SU-DHL-6 (cell line): ENCODE measurements at regions not wholly inside any gene's neighbourhood (a gene's known extent, or its start where the extent isn't known, plus 50 kb on each side); places are given as distances from the start of the nearest gene placed in this dataset.

ENCODE experiments used
- H2AFZ ChIP-seq: fragments of 200-600 bp; sonication (generic); 2 replicates; pipeline ENCODE4 v1.6.1; 2014; ENCODE audit warnings: low read depth, mild to moderate bottlenecking, moderate library complexity, mixed read lengths, antibody characterized with exemption, low read length; ENCODE audit not compliant: severe bottlenecking
- H3F3A ChIP-seq: fragments of 200-600 bp; shearing (Covaris generic); 2 replicates; pipeline ENCODE4 v1.6.0; 2016; ENCODE audit warnings: antibody characterized with exemption, mild to moderate bottlenecking; ENCODE audit not compliant: insufficient read depth
- H3K27ac ChIP-seq: fragments of 200-600 bp; sonication (generic); 2 replicates; pipeline ENCODE4 v1.5.1; 2016; ENCODE audit warnings: low read depth, mild to moderate bottlenecking, low read length, moderate library complexity, mixed read lengths
- H3K27me3 ChIP-seq: fragments of 200-600 bp; sonication (generic), shearing (Covaris generic); 2 replicates; pipeline ENCODE4 v1.6.0; 2014; ENCODE audit warnings: mild to moderate bottlenecking, low read length
- H3K36me3 ChIP-seq: fragments of 200-600 bp; sonication (generic); 2 replicates; pipeline ENCODE4 v1.6.1; 2014; ENCODE audit warnings: mild to moderate bottlenecking, low read length, mixed read lengths
- H3K4me2 ChIP-seq: fragments of 300-600, 200-600 bp; shearing (Covaris generic), sonication (generic); 2 replicates; pipeline ENCODE4 v1.6.0; 2014; ENCODE audit warnings: low read length, low read depth, mild to moderate bottlenecking; ENCODE audit not compliant: poor library complexity, severe bottlenecking
- H3K4me3 ChIP-seq: fragments of 200-600 bp; sonication (generic); 2 replicates; pipeline ENCODE4 v1.5.1; 2014; ENCODE audit warnings: antibody characterized with exemption, low read length, mild to moderate bottlenecking, mixed read lengths; ENCODE audit not compliant: insufficient read depth, poor library complexity, severe bottlenecking
- H3K79me2 ChIP-seq: fragments of 200-600 bp; sonication (generic); 2 replicates; pipeline ENCODE4 v1.6.1; 2014; ENCODE audit warnings: mild to moderate bottlenecking, low read length, moderate library complexity; ENCODE audit not compliant: insufficient read depth
- H3K9ac ChIP-seq: fragments of 200-600 bp; sonication (generic); 2 replicates; pipeline ENCODE4 v1.7.0; 2014; ENCODE audit warnings: mild to moderate bottlenecking, low read length
- H3K9me2 ChIP-seq: fragments of 200-600 bp; sonication (generic); replicated peaks from 2 replicates; pipeline ENCODE4 v1.6.1; 2014; ENCODE audit warnings: low read length; ENCODE audit not compliant: insufficient read depth
- H3K9me3 ChIP-seq: fragments of 200-600 bp; sonication (generic); 2 replicates; pipeline ENCODE4 v1.6.1; 2014; ENCODE audit warnings: low read length, mixed read lengths; ENCODE audit not compliant: insufficient read depth
- H4K20me1 ChIP-seq: fragments of 200-600 bp; sonication (generic); 2 replicates; pipeline ENCODE4 v1.6.1; 2014; ENCODE audit warnings: low read depth, mild to moderate bottlenecking, antibody characterized with exemption, low read length, moderate library complexity, mixed read lengths
- CTCF ChIP-seq: fragments of 200-600 bp; sonication (generic); IDR thresholded peaks from one replicate; pipeline ENCODE4 v1.5.1; 2017; ENCODE audit warnings: antibody characterized with exemption, mild to moderate bottlenecking, low read length, moderate library complexity; ENCODE audit not compliant: insufficient read depth, poor library complexity, severe bottlenecking
- EZH2phosphoT487 ChIP-seq: fragments of 200-600 bp; sonication (generic), shearing (Covaris generic); conservative IDR thresholded peaks from 2 replicates; pipeline ENCODE4 v1.6.1; 2018; ENCODE audit warnings: mild to moderate bottlenecking, antibody characterized with exemption, low read length, moderate library complexity, mixed read lengths

- H3K27me3 ChIP-seq = no peaks in the 10 kb centered on the region
- no peaks in the 10 kb centered on the region for H4K20me1 ChIP-seq
- H3F3A ChIP-seq = no peaks in the 10 kb centered on the region
- H3K79me2 ChIP-seq = no peaks in the 10 kb centered on the region
- H3K4me2 ChIP-seq = no peak overlapping the region
- no peak overlapping the region for H3K4me3 ChIP-seq
- TF ChIP-seq EZH2phosphoT487 = no peak
- no peak for TF ChIP-seq CTCF
- H3K9ac ChIP-seq = no peak overlapping the region
- no peak overlapping the region for H3K27ac ChIP-seq
- H3K9me3 ChIP-seq = no peaks in the 10 kb centered on the region
- H3K36me3 ChIP-seq = no peaks in the 10 kb centered on the region
- no peaks in the 10 kb centered on the region for H3K9me2 ChIP-seq
- H2AFZ ChIP-seq = no peak overlapping the region
Observed at GRCh38 chr4:153117554-153117953, 86.7 kb upstream of the TRIM2 start.

- Histone ChIP-seq H3F3A (no peaks in the 10 kb centered on the region), H3K9ac (no peak overlapping the region), H2AFZ (no peak overlapping the region), H3K4me2 (no peak overlapping the region), H3K9me3 (no peaks in the 10 kb centered on the region), H3K27me3 (no peaks in the 10 kb centered on the region), H3K36me3 (no peaks in the 10 kb centered on the region), H3K4me3 (no peak overlapping the region), H4K20me1 (no peaks in the 10 kb centered on the region), H3K79me2 (no peaks in the 10 kb centered on the region), H3K9me2 (no peaks in the 10 kb centered on the region), H3K27ac (no peak overlapping the region)
- TF ChIP-seq CTCF (no peak), EZH2phosphoT487 (no peak)
Observed at GRCh38 chr4:153119626-153120025, 84.6 kb upstream of the TRIM2 start.

- Histone ChIP-seq H3K27me3 (no peaks in the 10 kb centered on the region), H3K79me2 (no peaks in the 10 kb centered on the region), H3K9me3 (no peaks in the 10 kb centered on the region), H3K4me2 (no peak overlapping the region), H3K9me2 (no peaks in the 10 kb centered on the region), H3K9ac (no peak overlapping the region), H2AFZ (no peak overlapping the region), H3F3A (no peaks in the 10 kb centered on the region), H3K27ac (no peak overlapping the region), H3K36me3 (no peaks in the 10 kb centered on the region), H4K20me1 (no peaks in the 10 kb centered on the region), H3K4me3 (no peak overlapping the region)
- TF ChIP-seq CTCF = no peak
Observed at GRCh38 chr4:153120235-153120634, 84.0 kb upstream of the TRIM2 start.

DNA sequence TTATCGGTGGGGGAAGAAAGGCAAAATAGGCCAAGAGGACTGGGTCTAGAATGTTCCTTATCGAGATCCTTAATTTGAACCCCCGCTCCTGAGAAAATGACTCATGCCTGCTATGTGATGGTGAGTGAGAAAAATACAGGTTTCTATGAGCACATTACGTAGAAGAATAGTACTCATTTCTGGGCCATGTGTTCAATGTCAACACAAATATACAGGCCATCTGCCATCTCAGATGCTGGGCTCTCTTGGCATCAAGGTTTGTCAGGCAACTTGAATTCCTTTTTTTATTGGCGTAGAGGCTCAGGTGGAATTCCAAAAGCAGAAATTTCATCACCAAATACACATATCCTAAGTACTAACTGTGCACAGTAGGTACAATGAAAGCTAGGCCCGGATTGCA, 81.4 kb upstream of the TRIM2 start:
- no peaks in the 10 kb centered on the region for H3F3A ChIP-seq
- H3K27me3 ChIP-seq = no peaks in the 10 kb centered on the region
- no peaks in the 10 kb centered on the region for H3K79me2 ChIP-seq
- H2AFZ ChIP-seq = no peak overlapping the region
- H3K27ac ChIP-seq = no peak overlapping the region
- H3K36me3 ChIP-seq = no peaks in the 10 kb centered on the region
- no peak for TF ChIP-seq EZH2phosphoT487
- TF ChIP-seq CTCF = no peak
- H3K9me3 ChIP-seq = no peaks in the 10 kb centered on the region
- no peak overlapping the region for H3K4me3 ChIP-seq
- no peak overlapping the region for H3K9ac ChIP-seq
- no peak overlapping the region for H3K4me2 ChIP-seq
- no peaks in the 10 kb centered on the region for H4K20me1 ChIP-seq
- H3K9me2 ChIP-seq = no peaks in the 10 kb centered on the region
